ENCODE measurements at regions not wholly inside any gene's neighbourhood (a gene's known extent, or its start where the extent isn't known, plus 50 kb on each side); places are given as distances from the start of the nearest gene placed in this dataset.
"Not testable (repeated sequence)": the region's sequence is repeated elsewhere in the genome, so short reads cannot be mapped to it uniquely, and the experiment has no call there.

- H3K27ac ChIP-seq (ENCODE audit: low read depth, low read length); H3K36me3 ChIP-seq (ENCODE audit: insufficient read depth, low read length); H3K9me3 ChIP-seq (ENCODE audit: insufficient read depth, low read depth, low read length); H3K27me3 ChIP-seq (ENCODE audit: insufficient read depth, low read length); H3K9ac ChIP-seq (ENCODE audit: low read depth, low read length); H3K4me3 ChIP-seq (ENCODE audit: low read length): not testable (repeated sequence)
- 92% methylated on average over 36 of the region's 36 CpGs for WGBS
- H3K4me1 ChIP-seq (ENCODE audit: insufficient read depth, low read length) = peaks cover 13% of the 10 kb centered on the region
Measured at GRCh38 chr6:4725136-4725760, 51.0 kb upstream of the CDYL start.

GRCh38 chr6:4724727-4725126, 51.5 kb upstream of the CDYL start:
- not testable (repeated sequence) for H3K27me3 ChIP-seq (ENCODE audit: insufficient read depth, low read length); H3K9ac ChIP-seq (ENCODE audit: low read depth, low read length); H3K36me3 ChIP-seq (ENCODE audit: insufficient read depth, low read length); H3K9me3 ChIP-seq (ENCODE audit: insufficient read depth, low read depth, low read length); H3K27ac ChIP-seq (ENCODE audit: low read depth, low read length); H3K4me3 ChIP-seq (ENCODE audit: low read length)
- H3K4me1 ChIP-seq (ENCODE audit: insufficient read depth, low read length) = peaks cover 17% of the 10 kb centered on the region
- 92% methylated on average over 7 of the region's 7 CpGs for WGBS

GRCh38 chr6:4723383-4723782, 52.8 kb upstream of the CDYL start:
- Histone ChIP-seq H3K27ac (ENCODE audit: low read depth, low read length) (no peak overlapping the region), H3K36me3 (ENCODE audit: insufficient read depth, low read length) (no peaks in the 10 kb centered on the region)
- WGBS = 34% methylated on average over 6 of the region's 6 CpGs

GRCh38 chr6:4721368-4721767, 54.8 kb upstream of the CDYL start:
- H3K4me3 ChIP-seq (ENCODE audit: low read length); H3K27ac ChIP-seq (ENCODE audit: low read depth, low read length); H3K9ac ChIP-seq (ENCODE audit: low read depth, low read length); H3K27me3 ChIP-seq (ENCODE audit: insufficient read depth, low read length); H3K36me3 ChIP-seq (ENCODE audit: insufficient read depth, low read length); H3K9me3 ChIP-seq (ENCODE audit: insufficient read depth, low read depth, low read length): not testable (repeated sequence)
- peaks cover 20% of the 10 kb centered on the region for H3K4me1 ChIP-seq (ENCODE audit: insufficient read depth, low read length)
- WGBS = 92% methylated on average over 4 of the region's 4 CpGs

More at GRCh38 chr6:4723383-4723782, 52.8 kb upstream of the CDYL start:
- no peaks in the 10 kb centered on the region for H3K9me3 ChIP-seq (ENCODE audit: insufficient read depth, low read depth, low read length)
- H3K9ac ChIP-seq (ENCODE audit: low read depth, low read length) = no peak overlapping the region
- peaks cover 23% of the 10 kb centered on the region for H3K4me1 ChIP-seq (ENCODE audit: insufficient read depth, low read length)
- no peaks in the 10 kb centered on the region for H3K27me3 ChIP-seq (ENCODE audit: insufficient read depth, low read length)
- H3K4me3 ChIP-seq (ENCODE audit: low read length) = no peak overlapping the region

GRCh38 chr6:4719491-4719890, 56.7 kb upstream of the CDYL start:
- no peak overlapping the region for H3K4me3 ChIP-seq (ENCODE audit: low read length)
- H3K4me1 ChIP-seq (ENCODE audit: insufficient read depth, low read length) = peaks cover 24% of the 10 kb centered on the region
- no peaks in the 10 kb centered on the region for H3K36me3 ChIP-seq (ENCODE audit: insufficient read depth, low read length)
- H3K27me3 ChIP-seq (ENCODE audit: insufficient read depth, low read length) = no peaks in the 10 kb centered on the region
- no peaks in the 10 kb centered on the region for H3K9me3 ChIP-seq (ENCODE audit: insufficient read depth, low read depth, low read length)
- no peak overlapping the region for H3K9ac ChIP-seq (ENCODE audit: low read depth, low read length)
- 17% methylated on average over 1 of the region's 1 CpG for WGBS
- H3K27ac ChIP-seq (ENCODE audit: low read depth, low read length) = no peak overlapping the region

- no peaks in the 10 kb centered on the region for H3K36me3 ChIP-seq (ENCODE audit: insufficient read depth, low read length)
- H3K4me3 ChIP-seq (ENCODE audit: low read length) = no peak overlapping the region
- no peak overlapping the region for H3K27ac ChIP-seq (ENCODE audit: low read depth, low read length)
- H3K9me3 ChIP-seq (ENCODE audit: insufficient read depth, low read depth, low read length) = no peaks in the 10 kb centered on the region
- H3K4me1 ChIP-seq (ENCODE audit: insufficient read depth, low read length) = peaks cover 14% of the 10 kb centered on the region
- 77% methylated on average over 3 of the region's 3 CpGs for WGBS
- no peak overlapping the region for H3K9ac ChIP-seq (ENCODE audit: low read depth, low read length)
- H3K27me3 ChIP-seq (ENCODE audit: insufficient read depth, low read length) = no peaks in the 10 kb centered on the region
Measured at GRCh38 chr6:4717856-4718255, 58.3 kb upstream of the CDYL start.

- no peak overlapping the region for H3K4me3 ChIP-seq (ENCODE audit: low read length)
- H3K9ac ChIP-seq (ENCODE audit: low read depth, low read length) = no peak overlapping the region
- H3K9me3 ChIP-seq (ENCODE audit: insufficient read depth, low read depth, low read length) = no peaks in the 10 kb centered on the region
- no peaks in the 10 kb centered on the region for H3K36me3 ChIP-seq (ENCODE audit: insufficient read depth, low read length)
- peaks cover 13% of the 10 kb centered on the region for H3K4me1 ChIP-seq (ENCODE audit: insufficient read depth, low read length)
- WGBS = 93% methylated on average over 4 of the region's 4 CpGs
- no peaks in the 10 kb centered on the region for H3K27me3 ChIP-seq (ENCODE audit: insufficient read depth, low read length)
- H3K27ac ChIP-seq (ENCODE audit: low read depth, low read length) = no peak overlapping the region
Measured at GRCh38 chr6:4717124-4717523, 59.1 kb upstream of the CDYL start.

GRCh38 chr6:4714961-4715501, 61.2 kb upstream of the CDYL start:
- H3K27ac ChIP-seq (ENCODE audit: low read depth, low read length) = no peak overlapping the region
- no peaks in the 10 kb centered on the region for H3K9me3 ChIP-seq (ENCODE audit: insufficient read depth, low read depth, low read length)
- no peaks in the 10 kb centered on the region for H3K27me3 ChIP-seq (ENCODE audit: insufficient read depth, low read length)
- no peak overlapping the region for H3K4me3 ChIP-seq (ENCODE audit: low read length)
- no peak overlapping the region for H3K9ac ChIP-seq (ENCODE audit: low read depth, low read length)
- no peaks in the 10 kb centered on the region for H3K36me3 ChIP-seq (ENCODE audit: insufficient read depth, low read length)
- 76% methylated on average over 7 of the region's 8 CpGs for WGBS
- peaks cover 13% of the 10 kb centered on the region for H3K4me1 ChIP-seq (ENCODE audit: insufficient read depth, low read length)

GRCh38 chr6:4712291-4712690, 63.9 kb upstream of the CDYL start:
- Histone ChIP-seq H3K27ac (ENCODE audit: low read depth, low read length) (no peak overlapping the region), H3K4me1 (ENCODE audit: insufficient read depth, low read length) (peaks cover 4% of the 10 kb centered on the region; the same call in 1 of the 2 replicates), H3K27me3 (ENCODE audit: insufficient read depth, low read length) (no peaks in the 10 kb centered on the region), H3K9me3 (ENCODE audit: insufficient read depth, low read depth, low read length) (no peaks in the 10 kb centered on the region), H3K4me3 (ENCODE audit: low read length) (no peak overlapping the region), H3K36me3 (ENCODE audit: insufficient read depth, low read length) (no peaks in the 10 kb centered on the region), H3K9ac (ENCODE audit: low read depth, low read length) (no peak overlapping the region)
- WGBS = 95% methylated on average over 9 of the region's 9 CpGs

GRCh38 chr6:4707011-4707410, 69.2 kb upstream of the CDYL start:
- WGBS = 98% methylated on average over 3 of the region's 3 CpGs
- Histone ChIP-seq H3K4me3 (ENCODE audit: low read length) (no peak overlapping the region), H3K36me3 (ENCODE audit: insufficient read depth, low read length) (no peaks in the 10 kb centered on the region), H3K9me3 (ENCODE audit: insufficient read depth, low read depth, low read length) (no peaks in the 10 kb centered on the region), H3K9ac (ENCODE audit: low read depth, low read length) (no peak overlapping the region), H3K4me1 (ENCODE audit: insufficient read depth, low read length) (no peaks in the 10 kb centered on the region), H3K27ac (ENCODE audit: low read depth, low read length) (no peak overlapping the region), H3K27me3 (ENCODE audit: insufficient read depth, low read length) (no peaks in the 10 kb centered on the region)

- Histone ChIP-seq H3K4me3 (ENCODE audit: low read length) (no peak overlapping the region), H3K4me1 (ENCODE audit: insufficient read depth, low read length) (no peaks in the 10 kb centered on the region), H3K9ac (ENCODE audit: low read depth, low read length) (no peak overlapping the region), H3K9me3 (ENCODE audit: insufficient read depth, low read depth, low read length) (no peaks in the 10 kb centered on the region), H3K27me3 (ENCODE audit: insufficient read depth, low read length) (no peaks in the 10 kb centered on the region), H3K27ac (ENCODE audit: low read depth, low read length) (no peak overlapping the region), H3K36me3 (ENCODE audit: insufficient read depth, low read length) (no peaks in the 10 kb centered on the region)
- WGBS = 93% methylated on average over 5 of the region's 5 CpGs
Measured at GRCh38 chr6:4705809-4706208, 70.4 kb upstream of the CDYL start.

GRCh38 chr6:4703382-4703781, 72.8 kb upstream of the CDYL start:
- 75% methylated on average over 3 of the region's 3 CpGs for WGBS
- no peaks in the 10 kb centered on the region for H3K36me3 ChIP-seq (ENCODE audit: insufficient read depth, low read length)
- no peaks in the 10 kb centered on the region for H3K27me3 ChIP-seq (ENCODE audit: insufficient read depth, low read length)
- no peak overlapping the region for H3K9ac ChIP-seq (ENCODE audit: low read depth, low read length)
- no peaks in the 10 kb centered on the region for H3K4me1 ChIP-seq (ENCODE audit: insufficient read depth, low read length)
- no peak overlapping the region for H3K27ac ChIP-seq (ENCODE audit: low read depth, low read length)
- H3K4me3 ChIP-seq (ENCODE audit: low read length) = no peak overlapping the region
- H3K9me3 ChIP-seq (ENCODE audit: insufficient read depth, low read depth, low read length) = no peaks in the 10 kb centered on the region
